Chondrocyte (in vitro differentiated cells): ENCODE measurements at regions not wholly inside any gene's neighbourhood (a gene's known extent, or its start where the extent isn't known, plus 50 kb on each side); places are given as distances from the start of the nearest gene placed in this dataset.

Experiments
- DNase-seq: peaks from one replicate; pipeline ENCODE4 v3.0.0; 2021; ENCODE audit warnings: mixed read lengths, low spot score
- H3K27ac Mint-ChIP-seq: one replicate; pipeline ENCODE4 v1.8.0; 2021; ENCODE audit warnings: mild to moderate bottlenecking, moderate library complexity, mixed read lengths; ENCODE audit not compliant: unreplicated experiment
- H3K27me3 Mint-ChIP-seq: 2 replicates; pipeline ENCODE4 v1.8.0; 2021; ENCODE audit warnings: low read depth, mixed read lengths
- H3K36me3 Mint-ChIP-seq: 2 replicates; pipeline ENCODE4 v1.8.0; 2021; ENCODE audit warnings: low read depth, mixed read lengths
- H3K4me1 Mint-ChIP-seq: 2 replicates; pipeline ENCODE4 v1.8.0; 2021; ENCODE audit warnings: low read depth, mild to moderate bottlenecking, mixed read lengths
- H3K4me3 Mint-ChIP-seq: one replicate; pipeline ENCODE4 v1.8.0; 2021; ENCODE audit warnings: mild to moderate bottlenecking, moderate library complexity, mixed read lengths; ENCODE audit not compliant: unreplicated experiment
- H3K9me3 Mint-ChIP-seq: 2 replicates; pipeline ENCODE4 v1.8.0; 2021; ENCODE audit warnings: low read depth, mixed read lengths
- CTCF ChIP-seq: fragments of 200-600 bp; sonication (generic); IDR thresholded peaks from 2 replicates; pipeline ENCODE4 v1.5.0; 2021; ENCODE audit warnings: antibody characterized with exemption, mild to moderate bottlenecking, moderate library complexity

GRCh38 chr15:47291767-47292166 is 425.5 kb upstream of the SEMA6D start:
- H3K27me3 Mint-ChIP-seq: peaks cover 9% of the 10 kb centered on the region
- H3K27ac Mint-ChIP-seq: no peak overlapping the region
- no peak for DNase-seq
- TF ChIP-seq CTCF: no peak
- H3K4me1 Mint-ChIP-seq: peaks cover 17% of the 10 kb centered on the region
- no peak overlapping the region for H3K4me3 Mint-ChIP-seq
- H3K9me3 Mint-ChIP-seq: no peaks in the 10 kb centered on the region
- no peaks in the 10 kb centered on the region for H3K36me3 Mint-ChIP-seq

DNA sequence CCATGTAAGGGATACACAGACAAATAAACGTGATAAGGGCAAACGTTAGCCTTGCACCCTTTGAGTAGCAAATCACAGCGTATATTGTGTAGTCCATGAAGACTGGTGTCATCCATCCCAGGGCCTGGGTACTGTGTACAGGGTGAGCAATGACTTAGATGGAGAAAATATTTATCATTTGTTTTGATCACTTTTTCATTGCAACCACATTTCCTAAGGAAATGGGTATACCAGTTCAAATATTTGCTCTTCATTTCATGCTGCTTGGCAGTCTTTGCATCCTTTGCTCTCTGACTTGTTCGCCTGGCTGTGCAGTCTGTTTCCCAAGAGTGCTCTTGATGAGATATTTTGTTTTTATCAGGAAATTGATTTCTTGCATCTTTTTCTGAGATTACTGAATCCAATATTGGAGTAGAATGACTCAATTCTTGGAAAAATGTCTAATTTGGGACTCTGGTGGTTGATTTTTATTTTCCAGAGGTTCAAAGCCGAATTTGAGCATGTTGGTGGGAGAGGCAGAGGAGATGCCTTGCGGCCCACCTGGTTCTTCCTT is 424.6 kb upstream of the SEMA6D start:
- H3K4me3 Mint-ChIP-seq: no peak overlapping the region
- DNase-seq: no peak
- H3K9me3 Mint-ChIP-seq: no peaks in the 10 kb centered on the region
- H3K36me3 Mint-ChIP-seq: no peaks in the 10 kb centered on the region
- peaks cover 17% of the 10 kb centered on the region for H3K4me1 Mint-ChIP-seq
- H3K27ac Mint-ChIP-seq: no peak overlapping the region
- peaks cover 8% of the 10 kb centered on the region for H3K27me3 Mint-ChIP-seq
- no peak for TF ChIP-seq CTCF

GRCh38 chr15:47293466-47294162 is 423.7 kb upstream of the SEMA6D start:
- DNase-seq: no peak
- no peak overlapping the region for H3K27ac Mint-ChIP-seq

GRCh38 chr15:47294765-47295259 is 422.5 kb upstream of the SEMA6D start:
- H3K4me1 Mint-ChIP-seq: peaks cover 17% of the 10 kb centered on the region
- no peak overlapping the region for H3K27ac Mint-ChIP-seq

More at GRCh38 chr15:47293466-47294162, 423.7 kb upstream of the SEMA6D start:
- Mint-ChIP-seq H3K9me3 (no peaks in the 10 kb centered on the region), H3K4me3 (no peak overlapping the region), H3K27me3 (peaks cover 6% of the 10 kb centered on the region), H3K36me3 (no peaks in the 10 kb centered on the region), H3K4me1 (peaks cover 17% of the 10 kb centered on the region)
- TF ChIP-seq CTCF: no peak

DNA sequence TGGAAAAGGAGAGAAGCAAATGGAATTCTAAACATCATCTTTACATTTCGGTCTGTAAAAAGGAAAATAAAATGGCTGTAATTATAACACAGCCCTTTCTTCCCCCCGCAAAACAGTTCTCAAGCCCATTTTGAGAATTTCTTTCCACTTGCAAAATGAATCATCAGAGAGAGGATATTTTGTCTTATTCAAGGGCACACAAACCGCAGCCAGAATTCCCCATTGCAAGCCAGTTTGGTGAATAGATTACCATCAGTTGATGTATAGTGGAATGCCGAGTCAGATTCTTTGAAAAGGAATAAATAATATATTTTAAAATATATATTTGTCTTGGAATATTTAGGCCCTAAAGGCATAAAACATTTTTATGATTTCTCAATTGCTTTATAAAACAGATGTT is 420.4 kb upstream of the SEMA6D start:
- no peaks in the 10 kb centered on the region for H3K27me3 Mint-ChIP-seq
- H3K4me3 Mint-ChIP-seq: no peak overlapping the region
- peaks cover 17% of the 10 kb centered on the region for H3K4me1 Mint-ChIP-seq
- H3K36me3 Mint-ChIP-seq: no peaks in the 10 kb centered on the region
- TF ChIP-seq CTCF: no peak
- DNase-seq: no peak
- H3K27ac Mint-ChIP-seq: no peak overlapping the region
- H3K9me3 Mint-ChIP-seq: no peaks in the 10 kb centered on the region

More at GRCh38 chr15:47294765-47295259, 422.5 kb upstream of the SEMA6D start:
- no peaks in the 10 kb centered on the region for H3K9me3 Mint-ChIP-seq
- H3K4me3 Mint-ChIP-seq: no peak overlapping the region
- H3K36me3 Mint-ChIP-seq: no peaks in the 10 kb centered on the region
- TF ChIP-seq CTCF: no peak
- peaks cover 6% of the 10 kb centered on the region for H3K27me3 Mint-ChIP-seq
- no peak for DNase-seq
